ENCODE measurements at regions not wholly inside any gene's neighbourhood (a gene's known extent, or its start where the extent isn't known, plus 50 kb on each side); places are given as distances from the start of the nearest gene placed in this dataset.

DNA sequence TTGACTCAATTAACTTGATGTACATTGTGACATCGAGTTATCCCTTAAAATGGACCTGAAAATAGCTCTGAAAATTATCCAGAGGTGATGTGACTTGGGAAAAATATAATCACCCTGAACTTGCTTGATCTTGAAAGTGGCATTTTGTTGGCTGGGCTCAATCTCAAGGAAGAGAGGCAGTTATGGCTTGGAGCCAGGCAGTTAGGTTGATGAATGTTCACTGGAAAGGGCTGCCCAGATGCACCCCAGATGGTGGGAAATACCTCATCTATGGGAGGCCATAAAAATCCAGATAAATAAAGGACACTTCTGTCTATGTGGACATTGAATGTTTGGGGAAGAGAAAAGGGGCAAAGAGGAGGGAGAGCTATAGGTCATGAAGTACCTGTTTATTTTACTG is 55.7 kb upstream of the OR5AN1 start:
- no peak for DNase-seq

DNA sequence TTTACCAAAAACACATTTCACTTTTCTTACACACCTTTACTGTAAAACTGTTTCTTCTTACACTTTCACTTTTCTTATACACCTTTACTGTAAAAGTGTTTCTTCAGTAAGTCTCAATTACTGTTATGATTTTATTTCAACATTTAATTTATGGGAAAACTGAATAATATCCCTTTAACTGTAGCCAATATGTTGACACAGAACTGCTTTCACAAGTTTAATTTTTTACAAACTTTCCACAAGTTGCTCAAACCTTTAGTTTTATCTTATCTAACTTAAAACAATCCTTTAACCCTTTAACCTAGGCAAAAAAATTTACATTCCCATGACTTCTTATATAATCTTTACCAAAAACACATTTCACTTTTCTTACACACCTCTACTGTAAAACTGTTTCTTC is 63.3 kb upstream of the OR5AN1 start:
- no peak for DNase-seq

- DNase-seq: no peak
Observed at GRCh38 chr11:59292611-59293010, 66.1 kb upstream of the OR5AN1 start.

GRCh38 chr11:59291228-59291627 is 67.5 kb upstream of the OR5AN1 start:
- DNase-seq: no peak

DNA sequence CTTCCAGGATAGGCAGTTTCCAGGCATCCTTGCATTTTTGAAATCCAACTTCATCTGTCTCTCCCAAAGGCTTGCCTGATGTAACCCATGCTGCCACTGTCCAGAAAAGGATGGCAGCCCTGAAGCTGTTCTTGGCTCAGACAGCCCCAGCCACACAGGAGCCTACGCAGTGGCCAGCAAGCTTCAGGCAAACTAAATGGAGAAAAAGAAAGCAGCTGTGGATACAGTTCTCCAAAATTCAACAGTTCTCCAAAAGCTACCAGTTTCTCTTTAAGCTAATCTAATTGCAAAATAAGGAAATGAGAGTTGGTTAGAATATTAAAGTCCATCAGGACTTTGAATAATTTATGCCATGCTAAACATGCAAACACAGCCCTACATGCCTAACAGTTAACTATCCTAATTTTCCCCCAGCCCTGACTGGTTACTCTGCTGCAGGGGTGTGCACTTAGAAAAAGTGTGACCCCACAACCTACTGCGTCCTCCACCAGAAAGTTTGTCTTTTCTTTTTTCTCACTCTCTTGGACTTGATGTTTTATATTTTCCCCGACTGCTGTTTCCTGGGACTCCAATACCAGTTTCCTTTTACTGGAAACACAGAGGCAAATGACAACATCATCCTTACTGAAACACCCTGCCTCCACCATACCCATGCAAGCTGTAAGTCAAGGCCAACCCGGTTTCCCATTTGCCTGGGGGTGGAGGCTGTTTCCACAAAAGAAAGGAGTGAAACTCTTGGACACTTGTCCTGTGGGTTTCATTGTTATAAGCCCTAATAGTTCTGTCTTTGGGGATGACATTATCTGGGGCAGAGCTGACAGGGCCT is 69.1 kb upstream of the OR5AN1 start:
- no peak for DNase-seq

DNA sequence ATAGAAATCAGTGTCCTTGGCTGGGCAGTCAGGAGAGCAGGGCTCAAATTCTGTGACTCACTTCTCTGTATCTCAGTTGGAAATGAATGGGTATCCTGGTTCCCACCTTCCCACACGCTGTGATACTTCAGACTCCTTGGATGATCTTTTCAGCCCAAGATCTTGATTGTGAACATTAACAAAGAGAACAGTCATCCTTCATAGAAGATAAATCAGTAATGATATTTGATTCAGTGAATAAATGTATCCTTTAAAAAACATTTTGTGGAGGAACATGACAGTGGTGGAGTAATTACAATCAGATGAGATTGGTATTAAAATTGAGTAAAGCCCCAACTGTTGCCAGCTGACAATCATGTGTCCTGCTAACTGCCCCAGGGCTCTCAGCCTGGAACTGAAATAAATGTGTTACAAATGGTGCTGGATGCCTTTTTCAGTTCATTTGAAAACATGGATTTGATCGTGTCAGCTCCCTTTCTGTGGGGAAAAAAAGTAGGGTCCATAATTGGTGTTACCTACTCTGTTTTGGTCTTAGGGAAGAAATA is 72.9 kb upstream of the OR5AN1 start:
- DNase-seq: no peak

GRCh38 chr11:59284773-59285129 is 72.0 kb upstream of the MPEG1 start:
- DNase-seq: no peak

DNA sequence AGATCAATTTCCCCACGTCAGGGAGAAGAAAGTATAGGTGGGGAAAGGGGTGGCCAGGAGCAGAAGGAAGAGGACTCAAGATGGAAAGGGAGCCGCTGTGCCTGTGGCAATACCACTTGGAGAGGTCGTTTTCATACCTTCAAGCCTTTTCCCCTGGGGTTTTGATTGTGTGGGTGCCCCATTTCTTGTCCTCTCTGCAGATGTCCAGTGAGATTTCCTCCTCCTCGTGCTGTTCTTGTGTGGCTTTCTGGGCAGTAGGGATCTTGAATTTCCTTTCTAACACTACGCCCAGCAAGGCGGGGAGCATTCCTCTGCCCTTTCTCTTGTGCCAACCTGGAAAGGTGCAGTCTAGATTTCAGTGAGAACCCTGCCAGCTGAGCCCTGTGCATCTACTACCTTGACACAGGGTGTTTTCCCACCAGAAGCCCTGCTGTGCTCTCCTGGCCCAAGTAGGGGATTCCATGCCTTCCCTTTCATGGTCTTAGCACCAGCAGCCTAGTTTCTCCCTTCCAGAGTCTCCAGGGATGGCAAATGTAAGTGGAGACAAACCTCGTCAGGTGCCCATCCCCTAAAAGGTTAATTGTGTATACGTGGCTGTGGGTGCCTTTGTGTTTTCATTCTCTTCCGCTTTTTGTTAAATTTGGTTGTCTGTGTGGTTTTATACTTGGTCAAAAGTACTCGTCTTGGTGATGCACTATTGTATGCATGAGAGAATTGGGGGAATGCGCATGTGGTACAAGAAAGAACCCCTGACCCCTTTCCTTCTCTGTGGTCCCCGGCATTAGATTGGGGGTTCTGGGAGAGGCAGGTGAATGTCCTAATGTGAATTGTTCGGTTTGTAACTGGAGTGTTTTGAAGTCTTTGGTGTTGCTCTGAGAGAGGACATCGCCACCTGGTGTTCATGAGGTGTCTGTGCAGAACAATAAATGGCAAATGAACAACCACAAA is 71.4 kb upstream of the MPEG1 start:
- peak; percentile 60 for DNase-seq

DNA sequence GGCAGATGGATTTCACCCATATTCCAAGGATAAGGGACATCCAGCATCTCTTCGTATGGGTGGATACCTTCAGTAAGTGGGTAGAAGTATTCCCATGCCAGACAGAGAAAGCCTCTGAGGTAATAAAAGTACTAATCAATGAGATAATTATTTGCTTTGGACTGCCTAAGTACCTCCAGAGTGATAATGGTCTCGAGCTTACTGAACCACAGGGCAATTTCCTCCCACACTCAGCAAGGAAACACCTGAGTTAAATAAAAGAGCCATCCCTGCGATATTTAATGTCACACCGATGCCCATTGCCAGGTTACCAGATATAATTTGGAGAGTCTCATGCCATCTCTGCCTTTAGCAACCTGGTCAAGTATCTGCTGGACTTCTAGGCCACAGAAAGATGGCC is 70.6 kb upstream of the MPEG1 start:
- DNase-seq: no peak

GRCh38 chr11:59281177-59281576 is 68.5 kb upstream of the MPEG1 start:
- DNase-seq: no peak

DNA sequence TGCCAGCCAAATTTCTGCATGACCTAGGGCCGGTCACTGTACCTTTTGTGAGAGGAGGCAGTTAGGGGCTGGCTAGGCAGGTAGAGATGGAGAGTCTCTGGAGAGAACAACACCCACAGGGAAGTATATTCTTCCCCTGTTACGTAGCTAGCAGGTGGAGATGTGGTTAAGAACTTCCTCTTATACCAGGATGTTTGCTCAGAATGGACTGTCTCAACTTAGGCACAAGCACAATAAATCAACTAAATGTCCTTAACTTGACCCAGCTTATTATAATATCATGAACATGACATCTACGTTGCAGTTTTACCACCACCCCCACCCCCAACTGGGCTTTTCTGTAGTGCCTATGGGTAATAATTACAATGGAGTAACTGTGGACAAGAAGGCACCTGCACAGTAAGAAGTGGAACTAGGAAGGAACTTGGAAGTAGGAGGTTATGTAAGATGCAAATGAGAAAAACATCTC is 60.7 kb upstream of the MPEG1 start:
- DNase-seq: no peak

DNA sequence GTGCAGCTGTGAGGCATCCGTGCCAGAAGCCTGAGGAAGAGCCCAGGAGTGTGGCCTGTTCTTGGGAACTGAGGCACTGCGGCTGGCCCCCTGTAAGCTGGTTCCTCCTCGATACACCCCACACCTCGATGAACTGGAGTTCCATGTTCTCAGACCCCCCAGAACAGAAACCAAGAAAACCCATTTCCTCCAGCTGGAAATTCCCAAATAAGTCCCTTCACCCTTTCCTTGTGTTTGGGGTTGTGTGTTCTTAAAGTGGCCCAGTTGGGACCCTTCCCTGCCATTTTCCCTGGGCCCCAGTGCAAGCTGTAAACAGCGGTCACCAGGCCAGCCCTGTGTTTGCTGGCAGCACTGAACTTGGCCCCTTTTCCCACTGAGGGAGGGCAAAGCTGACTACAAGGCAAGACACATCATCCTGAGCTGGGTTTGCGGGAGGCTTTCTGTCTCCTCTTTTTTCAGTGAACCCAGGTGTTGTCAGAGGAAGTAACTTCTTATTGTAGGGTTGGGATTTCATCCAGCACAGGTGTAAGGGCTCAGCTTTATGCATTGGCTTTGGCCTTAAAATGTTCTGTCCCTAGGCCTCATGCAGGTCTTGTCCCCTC is 60.1 kb upstream of the MPEG1 start:
- DNase-seq: no peak

- no peak for DNase-seq
Observed at GRCh38 chr11:59271811-59272327, 59.1 kb upstream of the MPEG1 start.

DNA sequence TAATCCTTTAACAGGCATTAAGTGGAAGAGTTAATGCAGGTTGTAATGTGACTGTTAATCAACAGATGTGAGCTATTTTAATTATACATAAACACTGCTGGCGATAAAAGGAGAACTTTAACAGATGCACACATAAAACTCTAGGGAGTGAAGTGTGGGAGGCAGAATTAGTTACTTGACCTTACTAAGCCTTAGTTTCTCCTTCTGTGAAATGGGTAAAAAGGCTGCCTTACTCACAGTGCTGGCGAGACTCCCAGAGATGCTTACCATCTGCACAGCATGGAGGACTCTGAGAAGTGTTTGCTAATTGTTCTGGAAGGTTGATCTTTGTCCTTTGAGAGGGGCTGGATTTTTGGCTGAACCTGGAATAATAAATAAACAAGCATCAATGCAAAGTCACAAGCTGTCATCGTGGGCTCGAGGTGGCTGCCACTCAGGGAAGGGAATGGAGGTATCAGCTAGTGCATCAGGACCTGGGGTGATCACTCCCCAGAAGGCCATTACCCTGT is 58.6 kb upstream of the MPEG1 start:
- no peak for DNase-seq

DNA sequence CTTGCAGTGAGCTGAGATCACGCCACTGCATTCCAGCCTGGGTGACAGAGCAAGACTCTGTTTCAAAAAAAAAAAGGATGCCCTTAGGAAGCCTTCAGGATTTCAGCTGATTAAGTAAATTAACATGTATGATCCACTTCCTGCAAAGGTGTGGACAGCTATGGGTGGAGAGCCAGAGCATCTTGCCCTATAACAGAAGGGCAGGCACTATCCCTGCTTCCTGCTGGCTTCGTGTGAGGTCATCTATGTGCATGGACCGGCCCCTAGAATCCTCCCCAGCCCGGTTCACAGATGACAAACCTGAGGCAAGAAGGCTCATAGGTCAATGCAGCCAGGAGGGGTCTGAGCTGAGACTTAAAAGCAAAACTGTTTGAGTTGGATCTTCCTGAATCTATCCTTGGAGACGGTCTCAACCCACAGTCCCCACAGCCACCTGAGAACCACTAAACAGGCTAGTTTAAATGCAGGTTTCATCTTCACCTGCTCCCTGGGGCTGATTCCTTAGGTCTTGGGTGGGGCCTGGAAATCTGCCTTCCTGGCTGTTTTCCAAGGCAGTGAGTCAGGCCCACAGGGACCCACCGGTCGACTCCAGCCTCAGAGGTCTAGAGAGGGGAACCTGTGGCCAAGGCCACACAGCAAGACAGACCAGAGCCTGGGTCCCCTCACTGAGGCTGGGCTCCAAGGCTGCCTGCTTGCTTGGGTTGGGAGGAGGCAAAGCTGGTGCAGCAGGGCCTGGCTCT is 55.2 kb upstream of the MPEG1 start:
- DNase-seq: no peak

GRCh38 chr11:59267196-59267595 is 54.5 kb upstream of the MPEG1 start:
- no peak for DNase-seq

- DNase-seq: no peak
Observed at GRCh38 chr11:59266491-59266890, 53.8 kb upstream of the MPEG1 start.

GRCh38 chr11:59265735-59266134 is 53.0 kb upstream of the MPEG1 start:
- no peak for DNase-seq

GRCh38 chr11:59264736-59265135 is 52.0 kb upstream of the MPEG1 start:
- no peak for DNase-seq

DNA sequence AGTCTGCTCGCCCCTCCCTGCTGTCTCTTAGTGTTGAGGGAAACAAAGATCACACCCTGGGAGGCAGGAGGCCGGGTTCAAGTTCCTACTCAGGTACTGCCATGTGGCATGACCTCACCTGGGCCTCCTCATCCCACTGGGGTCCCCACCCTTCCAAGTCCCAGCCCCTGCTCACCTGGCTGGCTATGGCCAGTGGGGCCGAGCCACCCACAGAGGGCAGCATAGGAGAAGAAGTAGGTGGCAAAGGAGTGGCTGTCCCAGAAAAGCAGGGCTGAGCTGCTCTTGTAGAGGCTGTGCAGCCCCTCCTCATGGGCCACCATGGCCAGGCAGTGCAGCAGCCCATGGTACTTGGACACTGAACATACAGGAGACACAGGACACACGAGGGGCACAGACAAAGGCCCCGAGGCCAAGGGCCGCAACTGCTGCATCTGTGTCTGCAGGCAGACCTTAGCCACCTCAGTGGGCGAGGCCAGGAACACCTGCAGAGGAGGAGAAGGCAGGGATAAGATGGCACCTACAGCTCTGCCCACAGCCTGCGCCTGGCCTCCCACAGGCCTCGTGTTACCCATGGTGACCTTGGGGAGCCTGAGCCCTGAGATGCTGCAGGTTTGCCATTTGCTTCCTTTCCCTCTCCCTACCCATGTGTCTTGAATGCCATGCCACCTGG is 50.6 kb upstream of the MPEG1 start:
- DNase-seq: no peak

Data from stimulated activated CD4-positive, alpha-beta T cell treated with anti-CD3 and anti-CD28 coated beads, Interleukin-4, amount 100 ng/mL, for 24 hours (primary cell).